GM10266 (cell line): ENCODE measurements at regions not wholly inside any gene's neighbourhood (a gene's known extent, or its start where the extent isn't known, plus 50 kb on each side); places are given as distances from the start of the nearest gene placed in this dataset.
A peak's percentile ranks its signal among the peaks of the same experiment; 100 is the strongest.

Source experiments
- DNase-seq: peaks from one replicate; pipeline ENCODE4 v3.0.0; 2012; ENCODE audit errors: extremely low spot score
- TF ChIP-seq, protein P1 (sequence below): IDR thresholded peaks from 2 replicates; pipeline ENCODE4 v1.5.1; 2012; ENCODE audit warnings: mild to moderate bottlenecking, low read depth; ENCODE audit not compliant: control insufficient read depth, insufficient read depth; ENCODE audit errors: missing control alignments

GRCh38 chr11:95650276-95650675 is 139.3 kb downstream of the FAM76B start:
- DNase-seq, result no peak
- TF ChIP-seq, protein P1, sequence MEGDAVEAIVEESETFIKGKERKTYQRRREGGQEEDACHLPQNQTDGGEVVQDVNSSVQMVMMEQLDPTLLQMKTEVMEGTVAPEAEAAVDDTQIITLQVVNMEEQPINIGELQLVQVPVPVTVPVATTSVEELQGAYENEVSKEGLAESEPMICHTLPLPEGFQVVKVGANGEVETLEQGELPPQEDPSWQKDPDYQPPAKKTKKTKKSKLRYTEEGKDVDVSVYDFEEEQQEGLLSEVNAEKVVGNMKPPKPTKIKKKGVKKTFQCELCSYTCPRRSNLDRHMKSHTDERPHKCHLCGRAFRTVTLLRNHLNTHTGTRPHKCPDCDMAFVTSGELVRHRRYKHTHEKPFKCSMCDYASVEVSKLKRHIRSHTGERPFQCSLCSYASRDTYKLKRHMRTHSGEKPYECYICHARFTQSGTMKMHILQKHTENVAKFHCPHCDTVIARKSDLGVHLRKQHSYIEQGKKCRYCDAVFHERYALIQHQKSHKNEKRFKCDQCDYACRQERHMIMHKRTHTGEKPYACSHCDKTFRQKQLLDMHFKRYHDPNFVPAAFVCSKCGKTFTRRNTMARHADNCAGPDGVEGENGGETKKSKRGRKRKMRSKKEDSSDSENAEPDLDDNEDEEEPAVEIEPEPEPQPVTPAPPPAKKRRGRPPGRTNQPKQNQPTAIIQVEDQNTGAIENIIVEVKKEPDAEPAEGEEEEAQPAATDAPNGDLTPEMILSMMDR, result no peak

- DNase-seq, result no peak
- TF ChIP-seq, protein P1, result no peak
These were observed 141.7 kb downstream of the FAM76B start for GRCh38 chr11:95647871-95648270.

GRCh38 chr11:95647355-95647754 is 142.2 kb downstream of the FAM76B start:
- TF ChIP-seq, protein P1, result no peak
- DNase-seq, result no peak

- DNase-seq, result peak; percentile 27
These were observed 148.1 kb downstream of the FAM76B start for GRCh38 chr11:95641495-95641894.

GRCh38 chr11:95638501-95638900 is 151.1 kb downstream of the FAM76B start:
- no peak for DNase-seq
- TF ChIP-seq, protein P1, result no peak

More at GRCh38 chr11:95641495-95641894, 148.1 kb downstream of the FAM76B start:
- TF ChIP-seq, protein P1, result no peak

GRCh38 chr11:95625164-95625900 is 164.2 kb downstream of the FAM76B start:
- TF ChIP-seq, protein P1, result no peak
- no peak for DNase-seq

DNA sequence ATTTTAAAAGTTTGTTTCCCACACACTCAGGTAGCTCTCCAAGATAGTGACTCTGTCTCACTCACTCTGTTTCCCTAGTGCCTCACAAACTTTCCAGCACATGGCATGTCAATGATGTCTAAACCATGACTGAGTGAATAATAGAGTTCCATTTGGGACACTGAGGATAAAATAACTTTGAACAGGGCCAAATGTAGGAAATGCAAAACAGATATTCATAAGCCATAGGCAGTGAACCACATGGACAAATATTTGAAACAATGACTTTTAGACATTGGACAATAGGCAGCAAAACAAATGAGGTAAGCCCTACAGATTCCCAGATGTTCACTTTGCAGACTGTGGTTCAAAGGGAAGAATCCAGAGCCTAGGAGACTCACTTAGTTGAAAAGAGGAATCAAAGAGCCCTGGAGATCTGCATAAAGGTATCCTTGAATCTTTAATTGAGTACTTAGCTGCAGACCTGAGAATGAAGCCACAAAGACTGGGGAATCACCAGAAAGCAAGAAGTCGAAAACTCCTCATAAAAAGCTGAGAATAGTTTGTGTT is 173.3 kb downstream of the FAM76B start:
- TF ChIP-seq, protein P1, result no peak
- DNase-seq, result no peak
